GM04503 (cell line): ENCODE measurements at regions not wholly inside any gene's neighbourhood (a gene's known extent, or its start where the extent isn't known, plus 50 kb on each side); places are given as distances from the start of the nearest gene placed in this dataset.
"Not testable (repeated sequence)": the region's sequence is repeated elsewhere in the genome, so short reads cannot be mapped to it uniquely, and the experiment has no call there.

Source experiments
- DNase-seq: peaks from one replicate; pipeline ENCODE4 v3.0.0-alpha.2; 2012; ENCODE audit warnings: low read depth

DNA sequence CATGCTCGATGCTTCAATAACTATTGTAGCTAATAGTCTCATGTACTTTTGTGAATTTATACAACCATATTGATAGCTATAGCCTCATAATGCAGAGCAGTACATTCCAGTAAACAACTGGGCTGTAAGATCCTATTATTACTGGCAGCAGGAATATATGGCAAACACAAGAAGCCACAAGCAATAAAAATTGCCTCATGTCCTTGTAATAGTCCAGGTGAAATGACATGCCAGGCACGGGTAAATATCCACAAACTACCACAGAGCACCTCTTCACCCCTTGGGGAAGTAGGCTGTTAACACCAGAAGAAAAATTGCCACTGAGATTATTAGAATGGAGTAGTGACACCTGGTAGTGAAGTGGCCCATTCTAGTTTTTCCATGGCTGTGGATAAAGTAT is 158.3 kb downstream of the MTX2 start:
- no peak for DNase-seq

GRCh38 chr2:176428944-176429469 is 159.8 kb downstream of the MTX2 start:
- not testable (repeated sequence) for DNase-seq

GRCh38 chr2:176432434-176432833 is 163.2 kb downstream of the MTX2 start:
- no peak for DNase-seq

GRCh38 chr2:176435729-176436128 is 166.5 kb downstream of the MTX2 start:
- DNase-seq = no peak

- no peak for DNase-seq
Observed at GRCh38 chr2:176443946-176444345, 174.7 kb downstream of the MTX2 start.

- no peak for DNase-seq
Observed at GRCh38 chr2:176445956-176446355, 176.7 kb downstream of the MTX2 start.

- no peak for DNase-seq
Observed at GRCh38 chr2:176446718-176447414, 177.6 kb downstream of the MTX2 start.

- no peak for DNase-seq
Observed at GRCh38 chr2:176447616-176448015, 178.4 kb downstream of the MTX2 start.

GRCh38 chr2:176449852-176450251 is 180.6 kb downstream of the MTX2 start:
- DNase-seq = no peak

GRCh38 chr2:176453784-176454183 is 184.5 kb downstream of the MTX2 start:
- no peak for DNase-seq

GRCh38 chr2:176454893-176455815 is 185.9 kb downstream of the MTX2 start:
- no peak for DNase-seq

- no peak for DNase-seq
Observed at GRCh38 chr2:176455816-176456291, 186.6 kb downstream of the MTX2 start.

- no peak for DNase-seq
Observed at GRCh38 chr2:176457481-176457880, 188.2 kb downstream of the MTX2 start.

- peak; percentile 71 for DNase-seq
Observed at GRCh38 chr2:176461098-176461808, 192.0 kb downstream of the MTX2 start.

- DNase-seq = no peak
Observed at GRCh38 chr2:176461809-176462670, 192.8 kb downstream of the MTX2 start.

GRCh38 chr2:176463546-176463945 is 194.3 kb downstream of the MTX2 start:
- DNase-seq = no peak

DNA sequence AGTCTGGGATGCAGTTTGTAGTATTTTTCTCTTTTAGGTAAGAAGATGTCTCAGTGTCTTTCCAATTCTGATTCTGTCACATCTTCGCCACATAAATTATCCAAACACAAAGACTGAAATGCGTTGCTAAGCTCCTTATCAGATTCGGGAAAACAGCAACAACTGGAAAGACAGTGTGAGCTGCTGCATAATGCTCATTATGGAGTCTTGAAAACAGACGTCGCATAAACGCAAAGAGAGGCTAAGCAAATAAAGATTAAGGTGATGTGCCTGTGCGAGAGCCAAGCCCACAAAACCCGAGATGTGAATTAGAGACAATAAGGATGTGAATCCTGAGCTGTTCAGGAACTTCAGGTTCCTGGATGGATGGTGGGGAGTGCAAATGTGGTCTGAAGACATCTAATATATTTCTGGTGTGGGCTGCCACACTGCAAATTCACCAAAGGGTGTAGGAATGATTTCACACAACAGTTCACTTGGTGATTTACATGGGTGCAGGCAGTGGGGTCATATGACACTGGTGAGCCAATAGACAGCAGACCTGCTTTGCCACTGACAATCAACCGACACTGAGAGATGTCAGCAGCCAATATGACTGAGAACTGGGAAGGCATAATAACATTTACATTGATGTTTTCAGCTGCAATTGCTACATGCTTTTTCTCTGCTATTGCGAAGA is 195.8 kb downstream of the MTX2 start:
- DNase-seq = no peak

DNA sequence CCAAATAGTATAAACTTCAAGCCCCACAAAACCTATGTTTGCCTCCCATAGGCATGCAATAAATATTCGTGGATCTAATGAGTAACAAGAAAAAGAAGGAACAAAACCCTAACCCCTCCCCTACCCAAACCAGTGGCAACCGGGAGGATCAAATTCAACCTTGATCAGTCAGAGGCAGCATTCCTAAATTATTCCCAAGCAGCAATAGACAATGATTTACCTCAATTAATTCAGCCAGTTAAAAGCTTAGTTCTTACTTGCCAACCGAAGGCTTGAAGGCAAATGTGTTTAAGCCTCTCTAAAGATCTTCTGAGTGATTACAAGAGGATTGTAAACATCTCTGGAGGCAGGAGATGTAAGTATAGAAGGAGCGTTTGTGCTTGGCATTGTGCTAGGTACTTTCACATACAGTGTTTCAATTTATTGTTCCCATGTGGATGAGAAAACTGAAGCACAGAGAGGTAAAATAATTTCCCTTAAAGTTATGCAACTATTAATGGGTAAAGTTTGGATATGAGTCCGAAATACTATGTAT is 197.7 kb downstream of the MTX2 start:
- DNase-seq = no peak

DNA sequence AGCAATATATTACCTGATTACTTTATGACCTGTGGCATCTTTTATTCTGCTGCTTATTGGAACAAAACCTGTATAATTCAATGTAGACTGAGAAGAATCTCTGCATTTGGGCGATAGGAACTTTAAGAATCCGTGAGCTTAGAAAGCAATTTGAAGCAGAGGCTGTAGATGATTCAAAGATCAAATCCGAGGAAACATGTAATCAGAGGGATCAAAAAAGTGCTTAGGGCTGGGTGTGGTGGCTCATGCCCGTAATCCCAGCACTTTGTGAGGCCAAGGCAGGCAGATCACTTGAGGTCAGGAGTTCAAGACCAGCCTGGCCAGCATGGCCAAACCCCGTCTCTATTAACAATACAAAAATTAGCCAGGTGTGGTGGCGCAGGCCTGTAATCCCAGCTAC is 198.4 kb downstream of the MTX2 start:
- DNase-seq = no peak

DNA sequence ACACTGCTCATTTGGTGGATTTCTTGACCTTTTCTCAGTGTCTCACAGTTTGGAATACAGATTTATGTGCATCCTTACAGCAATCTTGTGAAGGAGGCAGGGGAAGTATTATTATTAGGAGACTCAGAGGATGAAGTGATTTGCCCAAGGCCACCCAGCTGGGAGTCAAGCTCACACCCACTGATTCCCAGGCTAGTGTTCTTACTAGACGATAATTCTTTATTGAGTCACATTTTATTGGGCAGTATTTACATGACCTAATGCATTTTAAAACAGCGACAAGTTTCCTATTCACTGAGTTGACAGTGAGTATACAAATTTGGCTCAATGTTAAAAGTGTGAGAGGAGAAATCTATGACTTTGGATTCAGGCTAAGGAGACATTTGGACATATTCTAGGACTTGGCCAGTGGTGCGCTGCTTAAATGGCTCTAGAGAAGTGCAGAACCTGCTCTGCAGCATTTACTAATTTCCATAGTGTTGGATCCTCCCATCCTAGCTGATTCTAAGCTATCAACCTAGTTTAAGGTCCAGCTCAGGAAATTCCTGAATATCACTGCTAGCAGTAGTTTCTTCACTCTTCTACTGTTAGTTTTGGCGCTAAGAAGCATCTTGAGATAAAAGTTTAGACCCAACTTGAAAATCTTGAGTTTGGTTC is 199.3 kb downstream of the MTX2 start:
- no peak for DNase-seq
